ENCODE measurements at regions not wholly inside any gene's neighbourhood (a gene's known extent, or its start where the extent isn't known, plus 50 kb on each side); places are given as distances from the start of the nearest gene placed in this dataset.

DNA sequence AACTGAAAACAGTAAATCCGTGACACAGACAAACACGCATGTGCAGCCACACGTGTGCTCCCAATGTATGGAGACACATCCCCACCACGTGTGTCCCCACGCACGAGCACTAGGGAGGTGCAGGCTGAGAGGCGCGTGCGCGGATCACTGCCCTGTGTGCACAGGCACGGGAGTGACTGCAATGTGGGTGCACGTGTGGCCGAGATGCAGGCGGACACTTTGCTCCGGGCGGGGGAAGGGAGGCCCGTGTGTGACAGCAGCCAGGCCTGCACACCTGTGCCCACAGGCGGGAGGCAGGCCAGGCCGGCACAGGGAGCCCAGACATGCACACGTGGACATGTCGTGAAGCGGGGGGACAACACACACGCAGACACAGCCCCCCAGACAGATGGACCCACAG, 77.0 kb downstream of the PTPRS start:
- H3K27ac Mint-ChIP-seq (ENCODE audit: unreplicated experiment), result no peak overlapping the region
- H3K4me3 ChIP-seq (ENCODE audit: insufficient read depth, low read depth, low read length), result no peak overlapping the region
- H3K4me1 Mint-ChIP-seq (ENCODE audit: low read depth, unreplicated experiment), result peaks cover 10% of the 10 kb centered on the region
- FAIRE-seq (no peak), DNase-seq (ENCODE audit: low read depth) (no peak)
- H3K4me2 ChIP-seq (ENCODE audit: low read length), result no peak overlapping the region
- H3K36me3 Mint-ChIP-seq (ENCODE audit: low read depth, unreplicated experiment), result peaks cover 21% of the 10 kb centered on the region
- no peaks in the 10 kb centered on the region for H3K9me3 Mint-ChIP-seq (ENCODE audit: unreplicated experiment)
- H3K9me3 ChIP-seq (ENCODE audit: insufficient read depth, low read depth, low read length), result no peaks in the 10 kb centered on the region
- H3K79me2 ChIP-seq (ENCODE audit: insufficient read depth, low read length), result no peaks in the 10 kb centered on the region
- H4K20me1 ChIP-seq (ENCODE audit: insufficient read depth, low read length), result no peaks in the 10 kb centered on the region
- no peak overlapping the region for H3K4me3 Mint-ChIP-seq (ENCODE audit: unreplicated experiment)
- no peak overlapping the region for H3K9ac ChIP-seq (ENCODE audit: low read length)
- no peaks in the 10 kb centered on the region for H3K27me3 ChIP-seq (ENCODE audit: insufficient read depth, low read length)
- H3K27ac ChIP-seq (ENCODE audit: low read depth, low read length), result no peak overlapping the region
- TF ChIP-seq EZH2 (IDR thresholded peaks at IDR 0.05; ENCODE audit: insufficient read depth, low read length), result no peak
- TF ChIP-seq, protein P1, sequence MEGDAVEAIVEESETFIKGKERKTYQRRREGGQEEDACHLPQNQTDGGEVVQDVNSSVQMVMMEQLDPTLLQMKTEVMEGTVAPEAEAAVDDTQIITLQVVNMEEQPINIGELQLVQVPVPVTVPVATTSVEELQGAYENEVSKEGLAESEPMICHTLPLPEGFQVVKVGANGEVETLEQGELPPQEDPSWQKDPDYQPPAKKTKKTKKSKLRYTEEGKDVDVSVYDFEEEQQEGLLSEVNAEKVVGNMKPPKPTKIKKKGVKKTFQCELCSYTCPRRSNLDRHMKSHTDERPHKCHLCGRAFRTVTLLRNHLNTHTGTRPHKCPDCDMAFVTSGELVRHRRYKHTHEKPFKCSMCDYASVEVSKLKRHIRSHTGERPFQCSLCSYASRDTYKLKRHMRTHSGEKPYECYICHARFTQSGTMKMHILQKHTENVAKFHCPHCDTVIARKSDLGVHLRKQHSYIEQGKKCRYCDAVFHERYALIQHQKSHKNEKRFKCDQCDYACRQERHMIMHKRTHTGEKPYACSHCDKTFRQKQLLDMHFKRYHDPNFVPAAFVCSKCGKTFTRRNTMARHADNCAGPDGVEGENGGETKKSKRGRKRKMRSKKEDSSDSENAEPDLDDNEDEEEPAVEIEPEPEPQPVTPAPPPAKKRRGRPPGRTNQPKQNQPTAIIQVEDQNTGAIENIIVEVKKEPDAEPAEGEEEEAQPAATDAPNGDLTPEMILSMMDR (IDR thresholded peaks at IDR 0.05; ENCODE audit: insufficient read depth, low read depth, low read length), result no peak
- H2AFZ ChIP-seq (ENCODE audit: low read depth, low read length), result no peak overlapping the region
- H3K4me1 ChIP-seq (ENCODE audit: insufficient read depth, low read length), result no peaks in the 10 kb centered on the region
- peaks cover 2% of the 10 kb centered on the region for H3K36me3 ChIP-seq (ENCODE audit: insufficient read depth, low read length)
- no peaks in the 10 kb centered on the region for H3K27me3 Mint-ChIP-seq (ENCODE audit: low read depth, unreplicated experiment)

DNA sequence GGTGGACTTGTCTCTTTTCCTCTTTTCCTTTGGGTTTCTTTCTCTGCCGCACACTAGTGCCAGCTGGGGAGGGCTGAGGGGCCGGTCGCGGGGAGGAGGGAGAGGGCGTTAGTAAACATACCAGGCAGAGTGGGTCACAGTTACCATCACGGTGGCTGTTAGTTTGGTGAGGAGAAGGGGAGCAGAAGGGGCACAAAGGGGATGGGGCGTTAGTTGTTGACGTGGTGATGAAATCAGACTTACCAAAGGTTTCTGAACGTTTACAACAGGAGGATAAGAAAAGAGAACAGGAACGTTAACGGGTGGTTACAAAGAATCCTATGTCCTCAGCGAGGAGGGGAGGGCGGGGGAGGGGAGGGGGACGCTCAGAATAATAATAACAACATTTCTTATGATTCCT, 77.9 kb downstream of the PTPRS start:
- no peaks in the 10 kb centered on the region for H3K79me2 ChIP-seq (ENCODE audit: insufficient read depth, low read length)
- H3K27me3 ChIP-seq (ENCODE audit: insufficient read depth, low read length), result no peaks in the 10 kb centered on the region
- no peak overlapping the region for H2AFZ ChIP-seq (ENCODE audit: low read depth, low read length)
- H3K4me2 ChIP-seq (ENCODE audit: low read length), result no peak overlapping the region
- H3K4me1 Mint-ChIP-seq (ENCODE audit: low read depth, unreplicated experiment), result peaks cover 10% of the 10 kb centered on the region
- no peaks in the 10 kb centered on the region for H3K27me3 Mint-ChIP-seq (ENCODE audit: low read depth, unreplicated experiment)
- no peak overlapping the region for H3K4me3 ChIP-seq (ENCODE audit: insufficient read depth, low read depth, low read length)
- H3K27ac ChIP-seq (ENCODE audit: low read depth, low read length), result no peak overlapping the region
- H3K4me1 ChIP-seq (ENCODE audit: insufficient read depth, low read length), result no peaks in the 10 kb centered on the region
- no peak for DNase-seq (ENCODE audit: low read depth)
- H3K36me3 ChIP-seq (ENCODE audit: insufficient read depth, low read length), result peaks cover 2% of the 10 kb centered on the region
- H3K9me3 Mint-ChIP-seq (ENCODE audit: unreplicated experiment), result no peaks in the 10 kb centered on the region
- TF ChIP-seq, protein P1 (IDR thresholded peaks at IDR 0.05; ENCODE audit: insufficient read depth, low read depth, low read length), result no peak
- TF ChIP-seq EZH2 (IDR thresholded peaks at IDR 0.05; ENCODE audit: insufficient read depth, low read length), result no peak
- H3K9ac ChIP-seq (ENCODE audit: low read length), result no peak overlapping the region
- no peak overlapping the region for H3K27ac Mint-ChIP-seq (ENCODE audit: unreplicated experiment)
- peaks cover 27% of the 10 kb centered on the region for H3K36me3 Mint-ChIP-seq (ENCODE audit: low read depth, unreplicated experiment)
- no peak for FAIRE-seq
- no peaks in the 10 kb centered on the region for H4K20me1 ChIP-seq (ENCODE audit: insufficient read depth, low read length)
- no peak overlapping the region for H3K4me3 Mint-ChIP-seq (ENCODE audit: unreplicated experiment)
- no peaks in the 10 kb centered on the region for H3K9me3 ChIP-seq (ENCODE audit: insufficient read depth, low read depth, low read length)

DNA sequence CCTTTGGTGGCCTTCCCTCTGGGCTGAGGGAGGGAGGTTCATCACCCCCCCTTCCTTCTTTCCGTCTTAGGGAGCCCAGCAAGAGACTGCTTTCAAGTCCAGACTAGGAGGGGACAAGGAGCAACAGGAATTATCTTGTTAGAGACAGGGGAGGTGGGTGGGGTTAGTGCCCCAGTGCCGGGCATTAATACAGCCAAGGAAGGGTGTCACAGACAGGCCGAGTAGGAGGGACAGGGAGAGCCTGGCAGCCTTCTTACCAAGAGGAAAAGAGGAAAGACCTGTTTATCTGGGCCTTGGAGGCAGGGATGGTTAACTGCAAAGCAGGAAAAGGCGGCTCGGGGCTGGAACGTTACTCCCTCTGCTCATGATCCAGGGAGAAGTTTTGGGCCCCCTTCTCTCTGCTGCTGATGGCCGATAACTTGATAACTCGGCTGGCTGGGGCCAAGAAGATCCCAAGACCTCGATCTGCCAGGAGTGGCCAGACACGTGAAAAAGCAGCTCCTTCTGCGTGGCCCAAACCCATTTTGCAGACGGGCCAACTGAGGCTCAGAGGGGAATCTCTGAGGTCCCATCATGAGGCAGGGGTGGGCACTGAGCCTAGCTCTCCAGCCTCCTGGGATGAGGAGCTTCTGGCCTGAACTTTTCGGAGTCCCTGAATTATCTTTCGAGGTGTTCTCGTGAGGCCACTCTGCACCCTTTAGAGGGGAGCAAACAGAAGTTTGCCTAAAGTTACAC, 79.3 kb downstream of the PTPRS start:
- Histone ChIP-seq H4K20me1 (ENCODE audit: insufficient read depth, low read length) (no peaks in the 10 kb centered on the region), H2AFZ (ENCODE audit: low read depth, low read length) (no peak overlapping the region), H3K36me3 (ENCODE audit: insufficient read depth, low read length) (peaks cover 2% of the 10 kb centered on the region), H3K27me3 (ENCODE audit: insufficient read depth, low read length) (no peaks in the 10 kb centered on the region), H3K4me3 (ENCODE audit: insufficient read depth, low read depth, low read length) (no peak overlapping the region), H3K27ac (ENCODE audit: low read depth, low read length) (no peak overlapping the region), H3K4me2 (ENCODE audit: low read length) (no peak overlapping the region), H3K9ac (ENCODE audit: low read length) (no peak overlapping the region), H3K79me2 (ENCODE audit: insufficient read depth, low read length) (no peaks in the 10 kb centered on the region), H3K9me3 (ENCODE audit: insufficient read depth, low read depth, low read length) (no peaks in the 10 kb centered on the region), H3K4me1 (ENCODE audit: insufficient read depth, low read length) (no peaks in the 10 kb centered on the region)
- TF ChIP-seq, protein P1 (IDR thresholded peaks at IDR 0.05; ENCODE audit: insufficient read depth, low read depth, low read length), result no peak
- TF ChIP-seq EZH2 (IDR thresholded peaks at IDR 0.05; ENCODE audit: insufficient read depth, low read length), result no peak
- no peak for FAIRE-seq
- Mint-ChIP-seq H3K27ac (ENCODE audit: unreplicated experiment) (no peak overlapping the region), H3K9me3 (ENCODE audit: unreplicated experiment) (no peaks in the 10 kb centered on the region), H3K27me3 (ENCODE audit: low read depth, unreplicated experiment) (no peaks in the 10 kb centered on the region), H3K36me3 (ENCODE audit: low read depth, unreplicated experiment) (peaks cover 29% of the 10 kb centered on the region), H3K4me3 (ENCODE audit: unreplicated experiment) (no peak overlapping the region), H3K4me1 (ENCODE audit: low read depth, unreplicated experiment) (peaks cover 10% of the 10 kb centered on the region)
- no peak for DNase-seq (ENCODE audit: low read depth)

All from astrocyte (in vitro differentiated cells and primary cell).